Spleen (tissue), 11 donors: ENCODE measurements at regions not wholly inside any gene's neighbourhood (a gene's known extent, or its start where the extent isn't known, plus 50 kb on each side); places are given as distances from the start of the nearest gene placed in this dataset.
"Not testable (repeated sequence)": the region's sequence is repeated elsewhere in the genome, so short reads cannot be mapped to it uniquely, and the experiment has no call there.

Experiments
- DNase-seq: peaks from one replicate; pipeline ENCODE4 v3.0.0-alpha.2; 2020
- H3K27ac ChIP-seq, 8 donors: fragments of 200-600 bp; sonication (generic) in 7 of 8; 1 replicate in 4 of 8; 2 replicates in 4 of 8; pipeline versions ENCODE4 v1.5.0 to v1.8.0; 2016 to 2021; ENCODE audit warnings: inconsistent platforms in 4 of 8, mild to moderate bottlenecking in 4 of 8, moderate library complexity in 1 of 8
- H3K27me3 ChIP-seq, 7 donors: fragments of 200-600 bp; sonication (generic) in 6 of 7; replicated peaks in 1 of 7; 1 replicate in 4 of 7; 2 replicates in 3 of 7; pipeline versions ENCODE4 v1.5.0 to v1.8.0; 2016 to 2021; ENCODE audit warnings: inconsistent platforms in 3 of 7, mild to moderate bottlenecking in 1 of 7
- H3K36me3 ChIP-seq, 6 donors: fragments of 200-600 bp; sonication (generic) in 5 of 6; 1 replicate in 4 of 6; 2 replicates in 2 of 6; pipeline versions ENCODE4 v1.5.0 to v1.8.0; 2016 to 2021; ENCODE audit warnings: inconsistent platforms in 2 of 6
- H3K4me1 ChIP-seq, 6 donors: fragments of 200-600 bp; sonication (generic) in 5 of 6; 1 replicate in 3 of 6; 2 replicates in 3 of 6; pipeline versions ENCODE4 v1.5.0 to v1.8.0; 2016 to 2021; ENCODE audit warnings: inconsistent platforms in 3 of 6
- H3K4me3 ChIP-seq, 8 donors: fragments of 200-600 bp; sonication (generic) in 7 of 8; 1 replicate in 4 of 8; 2 replicates in 4 of 8; pipeline versions ENCODE4 v1.5.0 to v1.8.0; 2016 to 2021; ENCODE audit warnings: inconsistent platforms in 4 of 8, mild to moderate bottlenecking in 4 of 8, moderate library complexity in 2 of 8
- H3K9me3 ChIP-seq, 8 donors: fragments of 200-600 bp; sonication (generic) in 7 of 8; 1 replicate in 4 of 8; 2 replicates in 4 of 8; pipeline versions ENCODE4 v1.5.0 to v1.8.0; 2016 to 2021; ENCODE audit warnings: inconsistent platforms in 4 of 8
- CTCF ChIP-seq, 11 experiments: fragments of 200-600 bp in 7 of 11; fragments of 450-650 bp in 4 of 11; sonication (generic) in 4 of 11; IDR thresholded peaks in 8 of 11; conservative IDR thresholded peaks in 3 of 11; 1 replicate in 7 of 11; 2 replicates in 4 of 11; pipeline versions ENCODE4 v1.4.0 to v1.8.0; 2016 to 2021; ENCODE audit warnings: antibody characterized with exemption in 11 of 11, inconsistent platforms in 4 of 11, mild to moderate bottlenecking in 1 of 11
- WGBS, 5 donors: extraction: QIAGEN DNeasy Blood & Tissue Kit in 3 of 5; methylation state at CpG; one replicate each; pipeline versions ENCODE4 v1.1.5 to v1.1.7; 2013 to 2018; 5-methylcytosine and 5-hydroxymethylcytosine counted together
- intact Hi-C: fragments of 100-400 bp; cut with DNase I; formaldehyde crosslinking; loops from one replicate; pipeline ENCODE4 v1.15.0; 2023; ENCODE audit warnings: low total_unique reads
- donor health status: healthy with polysubstance abuse.
- donor health status: DM: no; HTN: no; CAD: no; lungs with moderate emphysema.
- donor health status: DM: no; HTN: no; CAD: no.
- donor health status: Bipolar disorder and iron deficiency.
- donor health status: healthy.
- donor health status: DM: no; HTN: no; CAD: no.
- donor health status: DM: yes; HTN: yes; CAD: no.

- H3K36me3 ChIP-seq, DNase-seq, H3K9me3 ChIP-seq, H3K4me1 ChIP-seq, intact Hi-C loops, H3K27me3 ChIP-seq: not testable (repeated sequence)
- TF ChIP-seq CTCF (IDR thresholded peaks at IDR 0.05 in 8 of 11, conservative IDR thresholded peaks at IDR 0.05 in 3 of 11) = peak in 4 of 11 experiments; percentile 24 to 41 (median 30)
- peak overlapping the region in 7 of 8 donors; percentile 63 to 78 (median 72) for H3K27ac ChIP-seq
- H3K4me3 ChIP-seq = peak overlapping the region in 7 of 8 donors; percentile 20 to 55 (median 32)
- WGBS, 5 donors = 0 to 1% (median 1%) methylated on average over 15 to 21 of the region's 42 CpGs; no CpG with 5 or more reads in 1 of the 5 donors
Measured at GRCh38 chr5:71289946-71290345, 165.5 kb upstream of the BDP1 start.

- DNase-seq, H3K9me3 ChIP-seq, H3K27ac ChIP-seq, H3K4me1 ChIP-seq, intact Hi-C loops, H3K36me3 ChIP-seq, H3K4me3 ChIP-seq, H3K27me3 ChIP-seq: not testable (repeated sequence)
- WGBS, 5 donors = 87 to 94% (median 89%) methylated on average over 1 to 2 of the region's 2 CpGs
Measured at GRCh38 chr5:71290979-71291378, 164.5 kb upstream of the BDP1 start.
